ENCODE measurements at regions not wholly inside any gene's neighbourhood (a gene's known extent, or its start where the extent isn't known, plus 50 kb on each side); places are given as distances from the start of the nearest gene placed in this dataset.
"Not testable (repeated sequence)": the region's sequence is repeated elsewhere in the genome, so short reads cannot be mapped to it uniquely, and the experiment has no call there.

GRCh38 chr4:127448986-127449385 is 183.8 kb upstream of the INTU start:
- no peak overlapping the region for H3K4me3 ChIP-seq (ENCODE audit: low read depth, low read length)
- no peak for TF ChIP-seq CTCF (IDR thresholded peaks at IDR 0.05; ENCODE audit: borderline replicate concordance, insufficient read depth, low read depth, low read length)

- no peak overlapping the region for H3K4me3 ChIP-seq (ENCODE audit: low read depth, low read length)
- TF ChIP-seq CTCF (IDR thresholded peaks at IDR 0.05; ENCODE audit: borderline replicate concordance, insufficient read depth, low read depth, low read length) = no peak
Observed at GRCh38 chr4:127449449-127449848, 183.3 kb upstream of the INTU start.

GRCh38 chr4:127450276-127450675 is 182.5 kb upstream of the INTU start:
- no peak overlapping the region for H3K4me3 ChIP-seq (ENCODE audit: low read depth, low read length)
- no peak for TF ChIP-seq CTCF (IDR thresholded peaks at IDR 0.05; ENCODE audit: borderline replicate concordance, insufficient read depth, low read depth, low read length)

- no peak overlapping the region for H3K4me3 ChIP-seq (ENCODE audit: low read depth, low read length)
Observed at GRCh38 chr4:127463883-127464282, 168.9 kb upstream of the INTU start.

GRCh38 chr4:127469542-127469941 is 163.2 kb upstream of the INTU start:
- no peak for TF ChIP-seq CTCF (IDR thresholded peaks at IDR 0.05; ENCODE audit: borderline replicate concordance, insufficient read depth, low read depth, low read length)
- no peak overlapping the region for H3K4me3 ChIP-seq (ENCODE audit: low read depth, low read length)

More at GRCh38 chr4:127463883-127464282, 168.9 kb upstream of the INTU start:
- TF ChIP-seq CTCF (IDR thresholded peaks at IDR 0.05; ENCODE audit: borderline replicate concordance, insufficient read depth, low read depth, low read length) = no peak

GRCh38 chr4:127469959-127470809 is 162.6 kb upstream of the INTU start:
- H3K4me3 ChIP-seq (ENCODE audit: low read depth, low read length) = no peak overlapping the region
- no peak for TF ChIP-seq CTCF (IDR thresholded peaks at IDR 0.05; ENCODE audit: borderline replicate concordance, insufficient read depth, low read depth, low read length)

- not testable (repeated sequence) for H3K4me3 ChIP-seq (ENCODE audit: low read depth, low read length)
Observed at GRCh38 chr4:127478271-127478670, 154.5 kb upstream of the INTU start.

Measured in GM12875 (cell line).